HG02763 (cell line): ENCODE measurements at regions not wholly inside any gene's neighbourhood (a gene's known extent, or its start where the extent isn't known, plus 50 kb on each side); places are given as distances from the start of the nearest gene placed in this dataset.
"Not testable (repeated sequence)": the region's sequence is repeated elsewhere in the genome, so short reads cannot be mapped to it uniquely, and the experiment has no call there.

Source experiments
- ATAC-seq: cut with Tn5 transposase; IDR thresholded peaks from one replicate; pipeline ENCODE4 v1.9.1; 2021; ENCODE audit warnings: mild to moderate bottlenecking, moderate library complexity; ENCODE audit not compliant: unreplicated experiment

- not testable (repeated sequence) for ATAC-seq
Measured at GRCh38 chr15:34528055-34528754, 55.2 kb downstream of the GOLGA8B start.

- ATAC-seq: not testable (repeated sequence)
Measured at GRCh38 chr15:34527641-34528040, 55.8 kb downstream of the GOLGA8B start.

GRCh38 chr15:34523849-34524248, 59.6 kb downstream of the GOLGA8B start:
- ATAC-seq: not testable (repeated sequence)

GRCh38 chr15:34522601-34523000, 60.9 kb downstream of the GOLGA8B start:
- not testable (repeated sequence) for ATAC-seq

DNA sequence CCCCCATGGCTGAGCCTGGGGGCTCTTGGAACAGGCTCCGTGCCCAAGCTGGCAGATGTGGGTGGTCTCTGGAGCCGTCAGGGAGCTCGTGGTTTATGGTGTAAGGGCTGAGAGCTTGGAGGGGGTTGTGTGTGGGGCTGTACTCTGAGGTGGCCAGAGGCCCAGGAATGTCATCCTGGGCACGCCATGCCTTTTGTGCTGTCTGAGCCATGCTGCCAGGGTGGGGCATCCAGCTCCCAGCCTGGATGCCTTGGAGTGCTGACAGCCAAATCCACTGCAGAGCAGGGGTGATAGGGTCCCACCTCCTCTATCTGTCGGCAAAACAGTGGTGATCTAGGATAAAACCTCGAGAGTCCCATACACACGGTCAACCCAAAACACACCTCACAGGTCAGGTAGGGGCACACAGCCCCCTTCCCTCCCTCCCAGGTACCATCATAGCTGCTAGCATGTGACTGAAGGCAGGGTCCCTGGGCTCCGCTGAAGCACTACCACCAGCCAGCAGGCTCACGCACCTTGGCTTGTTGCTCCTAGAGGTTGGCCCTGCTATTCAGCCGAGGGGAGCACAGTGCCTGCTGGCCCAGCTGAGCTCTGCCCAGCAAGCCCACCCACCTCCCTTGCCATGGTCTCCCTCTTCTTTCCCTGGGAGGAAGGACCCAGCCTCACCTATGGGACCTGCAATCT, 61.5 kb downstream of the GOLGA8B start:
- ATAC-seq: not testable (repeated sequence)

DNA sequence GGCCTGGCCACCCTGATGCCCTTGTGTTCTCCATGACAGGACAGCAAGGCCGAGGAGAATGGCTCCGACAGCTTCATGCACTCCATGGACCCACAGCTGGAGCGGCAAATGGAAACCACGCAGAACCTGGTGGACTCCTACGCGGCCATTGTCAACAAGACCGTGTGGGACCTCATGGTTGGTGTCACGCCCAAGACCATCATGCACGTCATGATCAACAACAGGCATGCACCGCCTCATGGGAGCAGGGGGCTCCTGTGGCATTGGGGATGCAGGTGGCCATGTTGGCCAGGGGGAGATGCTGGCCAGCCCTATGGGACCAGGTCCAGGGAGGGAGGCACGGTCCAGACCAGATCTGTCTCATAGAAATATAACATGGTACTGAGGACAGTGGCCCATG, 62.9 kb downstream of the GOLGA8B start:
- ATAC-seq: no peak

DNA sequence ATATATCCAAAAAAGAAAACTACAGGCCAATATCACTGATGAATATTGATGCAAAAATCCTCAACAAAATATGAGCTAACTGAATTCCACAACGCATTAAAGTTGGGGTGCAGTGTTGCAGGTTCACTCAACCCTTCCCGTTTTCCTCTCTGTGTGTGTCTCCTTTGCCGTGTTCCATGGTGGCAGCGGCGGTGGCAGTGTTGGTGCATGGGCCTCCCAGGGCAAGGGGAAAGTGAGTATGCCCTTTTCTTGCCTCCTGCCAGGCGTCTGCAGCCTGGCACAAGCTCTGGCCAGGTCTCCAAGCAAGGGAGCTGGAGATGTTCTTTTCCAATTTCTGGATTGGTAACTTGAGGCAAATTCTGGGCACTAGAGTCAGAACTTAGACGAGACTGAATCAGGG, 63.4 kb downstream of the GOLGA8B start:
- not testable (repeated sequence) for ATAC-seq

DNA sequence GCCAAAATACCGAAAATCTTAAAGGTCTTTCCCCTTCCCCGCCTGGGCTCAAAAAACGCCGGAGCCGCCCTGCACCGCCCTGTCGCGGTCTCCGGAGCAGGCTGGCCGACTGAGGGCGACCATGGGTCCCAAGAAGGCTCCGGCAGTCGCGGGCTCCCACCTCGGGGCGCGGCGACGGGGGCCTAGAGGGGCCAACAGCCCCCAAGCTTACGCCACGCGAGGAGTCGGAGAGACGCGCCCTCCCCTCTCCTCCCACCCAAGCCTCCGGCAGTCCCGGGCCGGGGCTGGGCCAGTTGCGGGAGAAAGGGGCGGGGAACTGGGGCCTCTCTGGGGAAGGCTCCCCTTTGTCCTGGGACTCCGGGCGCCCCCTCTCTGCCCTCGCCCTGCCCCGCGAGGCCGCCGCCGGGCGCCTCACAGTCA, 69.2 kb downstream of the GOLGA8B start:
- peak; percentile 69 for ATAC-seq

DNA sequence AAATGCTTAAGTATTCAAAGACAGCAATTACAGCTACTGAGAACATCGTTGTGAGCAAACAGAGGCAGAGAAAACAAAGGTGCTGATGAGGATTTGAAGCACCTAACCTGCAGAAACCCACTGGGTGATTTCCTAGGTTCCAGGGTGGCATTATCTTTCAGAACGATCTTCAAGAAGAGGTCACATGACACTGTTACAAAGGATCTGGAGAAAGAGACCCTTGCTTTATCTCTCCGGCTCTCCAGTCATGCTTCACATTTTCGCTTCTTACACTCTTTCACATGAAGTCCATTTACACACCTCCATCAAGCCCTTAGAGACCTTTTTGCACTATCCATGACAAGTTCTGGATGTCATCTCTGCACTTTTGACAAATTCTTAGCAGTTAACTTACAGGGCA, 70.8 kb downstream of the GOLGA8B start:
- ATAC-seq: no peak

DNA sequence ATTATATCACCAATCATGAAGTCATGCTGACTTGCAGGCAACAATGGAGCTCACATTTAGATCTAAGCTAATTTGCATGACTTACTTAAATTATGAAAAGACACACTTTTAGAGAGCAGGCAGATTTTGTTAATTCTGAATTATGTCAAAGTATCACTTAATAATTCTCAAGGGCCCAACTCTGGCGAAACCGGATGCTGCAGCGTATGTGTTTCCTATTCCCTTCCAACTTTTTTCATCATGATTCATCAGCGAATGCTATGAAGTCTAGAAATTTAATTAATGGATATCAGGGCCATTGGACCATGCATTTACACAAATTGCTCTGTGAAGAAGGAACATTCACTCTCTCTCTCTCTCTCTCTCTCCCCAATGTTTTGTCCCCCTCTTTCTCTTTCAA, 63.5 kb upstream of the GOLGA8A start:
- ATAC-seq: no peak

DNA sequence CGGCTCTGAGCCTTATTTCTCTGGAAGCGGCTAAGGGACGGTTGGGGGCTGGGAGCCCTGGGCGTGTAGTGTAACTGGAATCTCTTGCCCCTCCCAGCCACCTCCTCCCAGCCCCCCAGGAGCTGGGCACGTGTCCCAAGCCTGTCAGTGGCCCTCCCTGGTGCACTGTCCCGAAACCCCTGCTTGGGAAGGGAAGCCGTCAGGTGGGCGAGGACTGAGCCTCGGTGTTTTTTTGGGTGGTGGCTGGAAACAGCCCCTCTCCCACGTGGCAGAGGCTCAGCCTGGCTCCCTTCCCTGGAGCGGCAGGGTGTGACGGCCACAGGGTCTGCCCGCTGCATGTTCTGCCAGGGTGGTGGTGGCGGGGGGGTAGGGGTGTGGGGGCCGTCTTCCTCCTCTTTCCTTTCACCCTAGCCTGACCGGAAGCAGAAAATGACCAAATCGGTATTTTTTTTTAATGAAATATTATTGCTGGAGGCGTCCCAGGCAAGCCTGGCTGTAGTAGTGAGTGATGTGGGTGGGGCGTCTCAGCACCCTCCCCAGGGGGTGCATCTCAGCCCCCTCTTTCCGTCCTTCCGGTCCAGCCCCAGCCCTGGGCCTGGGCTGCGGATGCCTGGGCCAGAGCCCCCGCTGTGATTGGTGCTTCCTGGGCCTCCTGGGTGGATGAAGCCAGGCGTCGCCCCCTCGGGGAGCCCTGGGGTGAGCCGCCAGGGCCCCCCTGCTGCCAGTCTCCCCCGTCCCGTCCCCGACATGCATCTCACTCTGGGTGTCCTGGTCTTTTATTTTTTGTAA, 58.8 kb upstream of the GOLGA8A start:
- no peak for ATAC-seq

DNA sequence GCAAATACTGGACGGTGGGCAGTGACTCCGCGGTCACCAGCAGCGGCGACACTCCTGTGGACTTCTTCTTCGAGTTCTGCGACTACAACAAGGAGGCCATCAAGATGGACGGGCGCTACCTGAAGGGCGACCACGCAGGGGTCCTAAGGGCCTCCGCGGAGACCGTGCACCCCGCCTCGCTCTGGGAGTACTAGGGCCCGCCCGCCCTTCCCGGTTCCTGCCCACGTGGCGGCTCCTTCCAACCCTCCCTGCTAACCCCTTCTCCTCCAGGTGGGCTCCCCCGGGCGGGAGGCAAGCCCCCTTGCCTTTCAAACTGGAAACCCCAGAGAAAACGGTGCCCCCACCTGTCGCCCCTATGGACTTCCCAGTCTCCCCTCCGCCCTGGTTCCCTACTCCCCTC, 58.1 kb upstream of the GOLGA8A start:
- ATAC-seq: not testable (repeated sequence)

GRCh38 chr15:34494084-34494399, 56.4 kb upstream of the GOLGA8A start:
- no peak for ATAC-seq

- ATAC-seq: no peak
Measured at GRCh38 chr15:34493001-34493400, 55.4 kb upstream of the GOLGA8A start.

DNA sequence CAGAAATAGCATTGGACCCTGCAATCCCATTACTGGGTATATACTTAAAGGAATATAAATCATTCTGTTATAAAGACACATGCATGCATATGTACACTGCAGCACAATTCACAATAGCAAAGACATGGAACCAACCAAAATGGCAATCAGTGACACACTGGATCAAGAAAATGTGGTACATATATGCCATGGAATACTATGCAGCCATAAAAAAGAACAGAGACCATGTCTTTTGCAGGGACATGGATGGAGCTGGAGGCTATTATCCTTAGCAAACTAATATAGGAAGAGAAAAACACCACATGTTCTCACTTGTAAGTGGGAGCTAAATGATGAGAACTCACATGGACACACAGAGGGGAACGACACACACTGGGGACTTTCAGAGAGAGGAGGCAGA, 53.9 kb upstream of the GOLGA8A start:
- not testable (repeated sequence) for ATAC-seq

- no peak for ATAC-seq
Measured at GRCh38 chr15:34490417-34491193, 53.0 kb upstream of the GOLGA8A start.

DNA sequence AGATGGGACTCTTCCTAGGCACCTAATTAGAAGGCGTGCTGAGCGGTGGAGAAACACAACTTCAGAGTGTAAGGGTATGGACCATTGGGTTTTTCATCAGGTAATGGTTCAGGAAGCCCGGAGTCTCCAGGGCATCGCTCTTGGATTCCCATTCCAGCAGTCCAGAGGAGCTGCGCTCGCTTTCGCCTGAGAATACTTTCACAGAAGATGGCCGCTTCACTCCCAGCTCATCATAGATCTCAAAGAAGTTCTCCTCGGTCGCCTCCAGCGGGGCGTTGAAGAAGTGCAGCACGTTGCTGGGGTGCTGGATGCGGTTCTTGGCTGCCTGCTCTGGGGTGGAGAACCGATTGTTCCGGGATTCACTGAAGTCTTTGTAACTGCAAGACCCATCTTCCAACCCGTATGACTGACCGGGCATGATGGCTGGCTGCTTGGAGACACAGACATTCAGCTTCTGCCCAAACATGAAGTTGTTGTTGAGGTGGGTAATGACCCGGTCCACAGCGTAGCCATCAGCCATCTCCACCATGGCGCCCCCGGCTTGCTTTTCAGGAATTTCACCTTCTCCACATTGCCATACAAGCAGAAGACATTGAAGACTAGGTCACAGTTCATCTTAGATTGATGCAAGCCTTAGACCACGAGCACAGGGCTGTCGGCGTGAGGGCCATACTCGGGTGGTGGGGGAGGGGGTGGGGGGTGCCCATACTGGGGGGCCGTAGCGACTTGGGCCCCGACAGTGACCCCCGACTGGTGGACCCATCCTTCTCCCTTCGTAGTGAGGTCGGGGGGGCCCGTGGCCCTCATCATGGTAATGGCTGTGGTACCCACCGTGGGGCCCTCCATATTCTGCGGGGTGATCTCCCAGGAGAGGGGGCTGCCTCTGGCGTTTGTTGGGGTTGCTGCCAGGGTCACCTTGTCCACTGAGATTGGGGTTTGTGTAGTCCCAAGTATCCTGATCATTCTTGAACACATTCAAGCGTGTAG, 51.7 kb upstream of the GOLGA8A start:
- not testable (repeated sequence) for ATAC-seq
